Epithelial cell of esophagus (primary cell): ENCODE measurements at regions not wholly inside any gene's neighbourhood (a gene's known extent, or its start where the extent isn't known, plus 50 kb on each side); places are given as distances from the start of the nearest gene placed in this dataset.
"Not testable (repeated sequence)": the region's sequence is repeated elsewhere in the genome, so short reads cannot be mapped to it uniquely, and the experiment has no call there.

Experiments
- DNase-seq: peaks from one replicate; pipeline ENCODE4 v3.0.0; 2010; ENCODE audit warnings: low read depth
- H3K4me3 ChIP-seq: 2 replicates; pipeline ENCODE4 v1.5.1; 2011; ENCODE audit warnings: mild to moderate bottlenecking, low read length, control low read depth
- TF ChIP-seq, protein P1 (sequence below): IDR thresholded peaks from 2 replicates; pipeline ENCODE4 v1.5.1; 2011; ENCODE audit warnings: low read depth, mild to moderate bottlenecking, low read length, control low read depth, inconsistent platforms; ENCODE audit not compliant: insufficient read depth; ENCODE audit errors: missing control alignments

DNA sequence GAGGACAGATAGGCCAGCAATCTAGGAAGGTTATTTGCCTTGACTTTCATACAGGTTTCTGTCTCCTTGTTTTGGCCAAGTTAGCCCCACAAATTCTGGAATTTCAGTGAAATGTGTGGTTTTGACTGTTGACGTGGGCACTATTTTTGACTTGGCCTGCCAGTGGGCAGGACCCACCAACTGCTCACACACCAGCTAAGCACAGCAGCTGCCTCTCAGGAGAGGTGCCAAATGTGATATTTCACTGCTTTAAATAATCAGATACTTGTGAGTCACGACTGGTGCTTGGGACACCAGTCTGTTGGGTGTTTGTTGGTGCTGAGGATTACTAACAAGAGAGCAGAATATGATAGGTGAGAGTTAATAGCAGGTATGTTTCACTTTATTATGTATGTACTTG is 409.7 kb upstream of the MTPN start:
- peak; percentile 5 for DNase-seq
- H3K4me3 ChIP-seq = no peak overlapping the region
- TF ChIP-seq, protein P1, sequence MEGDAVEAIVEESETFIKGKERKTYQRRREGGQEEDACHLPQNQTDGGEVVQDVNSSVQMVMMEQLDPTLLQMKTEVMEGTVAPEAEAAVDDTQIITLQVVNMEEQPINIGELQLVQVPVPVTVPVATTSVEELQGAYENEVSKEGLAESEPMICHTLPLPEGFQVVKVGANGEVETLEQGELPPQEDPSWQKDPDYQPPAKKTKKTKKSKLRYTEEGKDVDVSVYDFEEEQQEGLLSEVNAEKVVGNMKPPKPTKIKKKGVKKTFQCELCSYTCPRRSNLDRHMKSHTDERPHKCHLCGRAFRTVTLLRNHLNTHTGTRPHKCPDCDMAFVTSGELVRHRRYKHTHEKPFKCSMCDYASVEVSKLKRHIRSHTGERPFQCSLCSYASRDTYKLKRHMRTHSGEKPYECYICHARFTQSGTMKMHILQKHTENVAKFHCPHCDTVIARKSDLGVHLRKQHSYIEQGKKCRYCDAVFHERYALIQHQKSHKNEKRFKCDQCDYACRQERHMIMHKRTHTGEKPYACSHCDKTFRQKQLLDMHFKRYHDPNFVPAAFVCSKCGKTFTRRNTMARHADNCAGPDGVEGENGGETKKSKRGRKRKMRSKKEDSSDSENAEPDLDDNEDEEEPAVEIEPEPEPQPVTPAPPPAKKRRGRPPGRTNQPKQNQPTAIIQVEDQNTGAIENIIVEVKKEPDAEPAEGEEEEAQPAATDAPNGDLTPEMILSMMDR = no peak

DNA sequence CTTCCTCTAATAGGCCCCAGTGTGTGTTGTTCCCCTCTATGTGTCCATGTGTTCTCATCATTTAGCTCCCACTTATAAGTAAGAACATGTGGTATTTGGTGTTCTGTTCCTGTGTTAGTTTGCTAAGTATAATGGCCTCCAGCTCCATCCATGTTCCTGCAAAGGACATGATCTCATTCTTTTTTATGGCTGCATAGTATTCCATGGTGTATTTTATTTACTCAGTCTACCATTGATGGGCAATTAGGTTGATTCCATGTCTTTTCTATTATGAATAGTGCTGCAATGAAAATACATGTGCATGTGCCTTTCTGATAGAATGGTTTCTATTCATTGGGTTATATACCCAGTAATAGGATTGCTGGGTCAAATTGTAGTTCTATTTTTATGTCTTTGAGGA is 394.2 kb upstream of the MTPN start:
- not testable (repeated sequence) for H3K4me3 ChIP-seq, DNase-seq

DNA sequence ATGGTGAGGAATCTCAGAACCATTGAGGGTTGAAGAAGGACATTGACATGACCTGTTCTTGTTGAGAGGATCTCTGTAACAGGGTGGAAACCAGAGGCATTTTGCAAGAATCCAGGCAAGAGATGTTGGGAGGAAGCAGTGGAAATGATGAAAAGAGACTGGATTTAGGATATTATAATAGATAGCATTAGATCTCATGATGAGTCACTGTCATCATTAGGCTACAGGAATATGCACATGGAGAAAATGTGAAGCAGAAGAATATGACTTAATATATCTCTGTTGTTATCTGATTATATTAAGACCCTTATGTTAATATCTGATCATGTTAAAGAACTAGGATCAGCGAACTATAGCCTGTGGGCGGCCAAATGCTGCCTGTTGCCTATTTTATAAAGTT is 393.0 kb upstream of the MTPN start:
- no peak for DNase-seq
- no peak overlapping the region for H3K4me3 ChIP-seq
- TF ChIP-seq, protein P1 = no peak

DNA sequence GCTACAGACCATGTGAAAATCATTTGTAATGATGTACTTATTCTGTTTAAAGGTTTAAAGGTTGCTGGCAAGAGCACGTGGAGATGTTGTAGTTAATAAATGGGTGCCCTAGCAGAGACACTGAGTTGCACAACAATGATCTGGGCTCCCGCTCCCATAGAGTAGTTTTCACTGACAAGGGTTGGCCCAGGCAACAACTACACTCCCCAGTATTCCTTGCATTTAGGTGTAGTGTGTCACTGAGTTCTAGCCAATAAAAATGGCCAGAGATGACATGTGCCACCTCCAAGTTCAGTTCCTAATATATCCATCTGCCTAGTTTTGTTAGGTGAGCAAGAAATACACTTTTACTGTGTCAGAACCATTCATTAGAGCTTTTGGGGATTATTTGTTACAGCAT is 392.1 kb upstream of the MTPN start:
- TF ChIP-seq, protein P1 = no peak

DNA sequence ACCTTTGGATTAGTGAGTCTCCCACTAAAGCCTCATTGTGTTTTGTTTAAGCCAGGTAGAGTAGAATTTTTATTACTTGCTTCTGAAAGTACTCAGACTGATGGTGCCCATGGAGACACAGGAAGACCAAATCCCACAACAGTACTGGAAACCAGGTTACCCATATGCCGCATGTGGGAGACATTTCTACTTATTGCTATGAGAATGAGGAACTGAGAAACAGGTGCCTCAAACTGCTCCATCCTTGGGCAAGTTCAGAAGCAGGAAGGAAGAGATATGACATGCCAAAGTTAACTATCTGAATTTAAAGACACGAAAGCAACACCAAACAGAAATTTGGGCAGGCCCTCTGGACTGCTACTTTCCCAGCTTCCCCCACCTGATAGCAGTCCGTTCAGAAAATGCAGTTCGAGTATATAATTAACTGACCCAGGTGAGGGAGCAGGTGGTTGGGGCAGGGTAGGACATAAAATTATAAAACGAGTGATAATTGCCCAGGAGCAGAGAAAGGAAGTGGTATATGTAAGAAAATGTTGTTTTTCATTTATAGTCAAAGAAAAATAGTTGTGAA is 382.3 kb upstream of the MTPN start:
- DNase-seq = no peak
- TF ChIP-seq, protein P1 = no peak
- no peak overlapping the region for H3K4me3 ChIP-seq

More for the DNA sequence above, 392.1 kb upstream of the MTPN start:
- H3K4me3 ChIP-seq = no peak overlapping the region
- no peak for DNase-seq

DNA sequence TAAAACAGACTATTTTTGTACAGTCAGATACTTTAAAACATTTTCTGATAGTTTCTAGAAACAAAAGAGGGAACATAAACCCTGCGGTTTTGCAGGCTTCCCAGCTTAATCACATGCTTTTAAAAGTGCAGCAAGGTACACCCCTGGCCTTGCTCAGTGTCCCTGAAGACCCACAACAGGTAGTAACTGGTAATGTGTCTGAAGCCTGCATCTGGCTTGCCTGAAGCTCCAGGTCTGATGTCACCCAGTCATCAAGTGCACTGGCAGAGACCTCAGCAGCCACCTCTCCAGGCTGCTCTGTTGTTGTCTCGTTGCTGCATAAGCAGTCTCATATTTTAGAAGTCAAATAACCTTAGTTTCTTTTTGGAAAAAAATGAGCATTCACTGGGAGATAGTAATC is 376.1 kb upstream of the MTPN start:
- TF ChIP-seq, protein P1 = no peak
- no peak overlapping the region for H3K4me3 ChIP-seq
- no peak for DNase-seq

DNA sequence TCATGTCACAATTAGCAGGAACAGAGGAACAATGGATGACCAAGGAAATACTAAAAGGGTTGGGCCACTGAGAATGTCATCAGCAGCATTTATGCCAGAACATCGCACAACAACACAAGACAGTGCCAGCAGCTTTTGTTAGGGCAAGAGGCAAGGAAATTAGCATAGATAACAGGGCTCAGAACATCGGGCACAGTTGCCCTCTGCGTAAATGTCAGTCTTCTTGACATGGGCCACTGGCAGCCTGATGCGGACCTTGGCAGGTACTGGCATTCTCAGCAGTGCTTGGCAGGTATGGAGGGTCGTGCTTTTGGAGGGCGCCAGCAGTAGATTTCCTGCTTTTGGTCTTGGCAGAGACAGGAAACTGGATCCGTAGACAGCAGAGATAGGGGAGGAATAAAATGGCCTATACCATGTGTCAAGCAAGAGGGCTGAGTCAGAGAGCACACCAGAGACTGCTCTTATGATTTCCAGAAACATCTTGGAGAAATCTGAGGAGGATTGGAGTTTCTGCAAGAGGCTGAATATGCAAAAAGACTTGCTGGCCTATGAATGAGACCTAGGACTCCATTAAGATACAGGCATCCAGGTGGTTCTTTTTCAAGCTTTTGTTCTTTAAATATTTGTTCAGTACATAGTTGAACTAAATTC is 371.5 kb upstream of the MTPN start:
- TF ChIP-seq, protein P1 = no peak
- H3K4me3 ChIP-seq = no peak overlapping the region
- no peak for DNase-seq
